ENCODE measurements at regions not wholly inside any gene's neighbourhood (a gene's known extent, or its start where the extent isn't known, plus 50 kb on each side); places are given as distances from the start of the nearest gene placed in this dataset.
"Not testable (repeated sequence)": the region's sequence is repeated elsewhere in the genome, so short reads cannot be mapped to it uniquely, and the experiment has no call there.

DNA sequence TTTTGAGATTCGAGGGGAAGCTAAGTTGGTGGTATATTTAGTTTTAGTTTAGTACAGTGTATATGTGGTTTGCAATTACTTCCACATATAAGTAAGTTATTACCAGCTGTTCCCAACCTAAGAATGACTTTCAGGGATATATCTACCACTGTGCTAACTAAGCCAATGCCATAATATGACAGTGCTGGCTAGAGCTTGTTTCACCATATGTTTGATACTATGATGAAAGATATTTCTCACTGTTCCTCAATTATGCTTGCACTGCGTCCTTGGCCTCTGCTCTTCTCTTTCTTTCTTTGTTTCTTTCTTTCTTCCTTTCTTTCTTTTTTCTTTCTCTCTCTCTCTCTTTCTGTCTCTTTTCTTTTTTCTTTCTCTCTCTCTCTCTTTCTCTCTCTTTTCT lies 113.8 kb upstream of the SKAP2 start:
- Histone ChIP-seq H3K9ac (ENCODE audit: insufficient read length, low read depth) (no peak overlapping the region), H3K4me3 (ENCODE audit: insufficient read length, low read depth) (no peak overlapping the region), H3K9me3 (ENCODE audit: insufficient read depth, low read length) (peaks cover 8% of the 10 kb centered on the region; the same call in 1 of the 2 replicates), H3K4me1 (ENCODE audit: insufficient read depth, insufficient read length) (no peaks in the 10 kb centered on the region), H3K27me3 (ENCODE audit: insufficient read depth, insufficient read length) (no peaks in the 10 kb centered on the region), H3K36me3 (ENCODE audit: insufficient read depth, insufficient read length, low read length) (no peaks in the 10 kb centered on the region)
- TF ChIP-seq YY1 (IDR thresholded peaks at IDR 0.05; ENCODE audit: insufficient read depth, insufficient read length) (no peak), SUZ12 (IDR thresholded peaks at IDR 0.05; ENCODE audit: extremely low read depth, insufficient read depth, insufficient read length) (no peak), ZNF274 (IDR thresholded peaks at IDR 0.05; ENCODE audit: low read depth, low read length) (no peak)
- DNase-seq (ENCODE audit: low read depth, low spot score): no peak

DNA sequence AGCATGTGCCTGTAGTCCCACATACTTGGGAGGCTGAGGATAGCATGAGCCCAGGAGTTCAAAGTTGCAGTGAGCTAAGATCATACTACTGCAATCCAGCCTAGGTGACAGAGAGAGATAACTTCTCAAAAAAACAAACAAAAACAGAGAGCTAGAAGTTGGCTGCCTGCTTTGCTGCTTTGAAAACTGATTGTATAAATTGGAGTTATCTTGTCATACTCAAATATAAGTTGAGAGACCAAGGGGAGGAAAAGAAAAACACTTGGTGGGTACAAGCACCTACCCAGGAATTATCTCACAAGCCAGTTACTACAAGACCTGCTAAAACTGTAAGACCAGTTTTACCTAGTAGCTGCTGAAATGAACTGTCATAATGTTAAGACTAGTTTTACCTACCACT lies 112.5 kb upstream of the SKAP2 start:
- H3K4me1 ChIP-seq (ENCODE audit: insufficient read depth, insufficient read length): no peaks in the 10 kb centered on the region
- no peaks in the 10 kb centered on the region for H3K27me3 ChIP-seq (ENCODE audit: insufficient read depth, insufficient read length)
- H3K36me3 ChIP-seq (ENCODE audit: insufficient read depth, insufficient read length, low read length): no peaks in the 10 kb centered on the region
- H3K9ac ChIP-seq (ENCODE audit: insufficient read length, low read depth): no peak overlapping the region
- H3K4me3 ChIP-seq (ENCODE audit: insufficient read length, low read depth): no peak overlapping the region
- TF ChIP-seq YY1 (IDR thresholded peaks at IDR 0.05; ENCODE audit: insufficient read depth, insufficient read length) (no peak), ZNF274 (IDR thresholded peaks at IDR 0.05; ENCODE audit: low read depth, low read length) (no peak), SUZ12 (IDR thresholded peaks at IDR 0.05; ENCODE audit: extremely low read depth, insufficient read depth, insufficient read length) (no peak)
- peaks cover 21% of the 10 kb centered on the region for H3K9me3 ChIP-seq (ENCODE audit: insufficient read depth, low read length)
- no peak for DNase-seq (ENCODE audit: low read depth, low spot score)

DNA sequence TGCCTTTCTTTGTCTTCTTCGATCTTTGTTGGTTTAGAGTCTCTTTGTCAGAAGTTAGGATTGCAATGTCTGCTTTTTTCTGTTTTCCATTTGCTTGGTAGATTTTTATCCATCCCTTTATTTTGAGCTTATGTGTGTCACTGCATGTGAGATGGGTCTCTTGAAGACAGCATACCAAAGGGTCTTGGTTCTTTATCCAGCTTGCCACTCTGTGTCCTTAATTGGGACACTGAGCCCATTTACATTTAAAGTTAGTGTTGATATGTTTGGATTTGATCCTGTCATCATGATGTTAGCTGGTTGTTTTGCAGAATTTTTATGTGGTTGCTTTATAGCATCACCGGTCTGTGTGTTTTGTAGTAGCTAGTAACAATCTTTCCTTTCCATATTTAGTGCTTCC lies 107.5 kb upstream of the SKAP2 start:
- H3K36me3 ChIP-seq (ENCODE audit: insufficient read depth, insufficient read length, low read length); H3K4me3 ChIP-seq (ENCODE audit: insufficient read length, low read depth); H3K9ac ChIP-seq (ENCODE audit: insufficient read length, low read depth); H3K4me1 ChIP-seq (ENCODE audit: insufficient read depth, insufficient read length); H3K27me3 ChIP-seq (ENCODE audit: insufficient read depth, insufficient read length); DNase-seq (ENCODE audit: low read depth, low spot score): not testable (repeated sequence)
- peaks cover 25% of the 10 kb centered on the region for H3K9me3 ChIP-seq (ENCODE audit: insufficient read depth, low read length)

DNA sequence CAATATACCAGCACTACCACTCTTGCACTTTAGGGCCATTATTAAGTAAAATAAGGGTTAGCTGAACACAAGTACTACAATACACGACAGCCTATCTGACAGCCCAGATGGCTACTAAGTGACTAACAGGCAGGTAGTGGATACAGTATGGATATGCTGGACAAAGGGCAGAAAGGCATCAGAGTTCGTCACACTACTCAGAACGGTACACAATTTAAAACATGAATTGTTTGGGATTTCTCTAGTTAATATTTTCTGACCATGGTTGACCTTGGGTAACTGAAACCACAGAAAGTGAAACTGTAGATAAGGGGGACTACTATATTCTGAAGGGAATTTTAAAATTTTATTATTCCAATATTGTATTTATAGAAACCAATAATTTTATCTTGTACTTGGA lies 101.3 kb upstream of the SKAP2 start:
- no peak overlapping the region for H3K4me3 ChIP-seq (ENCODE audit: insufficient read length, low read depth)
- H3K27me3 ChIP-seq (ENCODE audit: insufficient read depth, insufficient read length): no peaks in the 10 kb centered on the region
- no peaks in the 10 kb centered on the region for H3K4me1 ChIP-seq (ENCODE audit: insufficient read depth, insufficient read length)
- H3K36me3 ChIP-seq (ENCODE audit: insufficient read depth, insufficient read length, low read length): no peaks in the 10 kb centered on the region
- H3K9ac ChIP-seq (ENCODE audit: insufficient read length, low read depth): no peak overlapping the region
- no peaks in the 10 kb centered on the region for H3K9me3 ChIP-seq (ENCODE audit: insufficient read depth, low read length)
- TF ChIP-seq SUZ12 (IDR thresholded peaks at IDR 0.05; ENCODE audit: extremely low read depth, insufficient read depth, insufficient read length) (no peak), YY1 (IDR thresholded peaks at IDR 0.05; ENCODE audit: insufficient read depth, insufficient read length) (no peak), ZNF274 (IDR thresholded peaks at IDR 0.05; ENCODE audit: low read depth, low read length) (no peak)
- DNase-seq (ENCODE audit: low read depth, low spot score): no peak

- Histone ChIP-seq H3K4me1 (ENCODE audit: insufficient read depth, insufficient read length) (no peaks in the 10 kb centered on the region), H3K4me3 (ENCODE audit: insufficient read length, low read depth) (no peak overlapping the region), H3K36me3 (ENCODE audit: insufficient read depth, insufficient read length, low read length) (no peaks in the 10 kb centered on the region), H3K9ac (ENCODE audit: insufficient read length, low read depth) (no peak overlapping the region), H3K27me3 (ENCODE audit: insufficient read depth, insufficient read length) (no peaks in the 10 kb centered on the region), H3K9me3 (ENCODE audit: insufficient read depth, low read length) (no peaks in the 10 kb centered on the region)
- no peak for TF ChIP-seq ZNF274 (IDR thresholded peaks at IDR 0.05; ENCODE audit: low read depth, low read length)
- no peak for TF ChIP-seq YY1 (IDR thresholded peaks at IDR 0.05; ENCODE audit: insufficient read depth, insufficient read length)
- no peak for TF ChIP-seq SUZ12 (IDR thresholded peaks at IDR 0.05; ENCODE audit: extremely low read depth, insufficient read depth, insufficient read length)
- no peak for DNase-seq (ENCODE audit: low read depth, low spot score)
Measured at GRCh38 chr7:26964156-26964808, 99.9 kb upstream of the SKAP2 start.

DNA sequence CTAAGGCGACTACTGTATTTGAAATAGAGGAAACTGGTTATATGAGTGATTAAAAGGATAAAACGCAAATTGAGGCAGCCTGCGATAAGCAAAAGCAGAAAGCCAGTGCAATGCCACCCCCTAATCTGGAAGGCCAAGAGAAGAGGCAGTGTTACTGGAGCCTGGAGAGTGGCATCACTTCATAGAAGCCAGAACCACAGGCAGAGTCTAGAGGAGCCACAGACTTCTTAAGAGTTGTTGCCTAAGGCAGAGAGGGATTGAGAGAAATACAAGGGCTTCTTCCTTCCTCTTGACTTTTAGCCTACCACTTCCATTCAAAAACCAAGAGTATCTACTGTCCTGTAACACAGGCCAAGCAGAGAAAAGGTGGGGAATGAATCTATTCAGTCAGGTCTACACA lies 94.9 kb upstream of the SKAP2 start:
- no peak for DNase-seq (ENCODE audit: low read depth, low spot score)
- Histone ChIP-seq H3K27me3 (ENCODE audit: insufficient read depth, insufficient read length) (no peaks in the 10 kb centered on the region), H3K9me3 (ENCODE audit: insufficient read depth, low read length) (no peaks in the 10 kb centered on the region), H3K4me1 (ENCODE audit: insufficient read depth, insufficient read length) (no peaks in the 10 kb centered on the region), H3K9ac (ENCODE audit: insufficient read length, low read depth) (no peak overlapping the region), H3K4me3 (ENCODE audit: insufficient read length, low read depth) (no peak overlapping the region), H3K36me3 (ENCODE audit: insufficient read depth, insufficient read length, low read length) (no peaks in the 10 kb centered on the region)
- TF ChIP-seq YY1 (IDR thresholded peaks at IDR 0.05; ENCODE audit: insufficient read depth, insufficient read length) (no peak), SUZ12 (IDR thresholded peaks at IDR 0.05; ENCODE audit: extremely low read depth, insufficient read depth, insufficient read length) (no peak), ZNF274 (IDR thresholded peaks at IDR 0.05; ENCODE audit: low read depth, low read length) (no peak)

DNA sequence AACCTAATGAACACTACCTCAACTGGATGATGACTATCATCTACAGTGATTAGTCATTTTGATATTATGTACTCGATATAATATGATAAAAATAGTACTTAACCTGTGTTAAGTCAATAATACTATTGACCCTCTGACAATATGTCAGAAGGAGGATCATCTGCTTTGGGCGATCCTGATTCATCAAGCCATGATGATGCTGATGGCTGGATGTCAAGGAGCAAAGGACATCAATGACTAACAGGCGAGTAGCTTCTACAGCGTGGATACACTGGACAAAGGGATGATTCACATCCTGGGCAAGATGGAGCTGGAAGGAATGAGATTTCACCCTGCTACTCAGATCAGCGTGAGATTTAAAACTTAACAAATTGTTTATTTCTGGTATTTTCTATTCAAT lies 94.4 kb upstream of the SKAP2 start:
- H3K9ac ChIP-seq (ENCODE audit: insufficient read length, low read depth): no peak overlapping the region
- no peak for DNase-seq (ENCODE audit: low read depth, low spot score)

More for the DNA sequence above, 94.4 kb upstream of the SKAP2 start:
- no peaks in the 10 kb centered on the region for H3K36me3 ChIP-seq (ENCODE audit: insufficient read depth, insufficient read length, low read length)
- H3K4me1 ChIP-seq (ENCODE audit: insufficient read depth, insufficient read length): no peaks in the 10 kb centered on the region
- no peak for TF ChIP-seq ZNF274 (IDR thresholded peaks at IDR 0.05; ENCODE audit: low read depth, low read length)
- TF ChIP-seq SUZ12 (IDR thresholded peaks at IDR 0.05; ENCODE audit: extremely low read depth, insufficient read depth, insufficient read length): no peak
- no peak for TF ChIP-seq YY1 (IDR thresholded peaks at IDR 0.05; ENCODE audit: insufficient read depth, insufficient read length)
- no peak overlapping the region for H3K4me3 ChIP-seq (ENCODE audit: insufficient read length, low read depth)
- H3K27me3 ChIP-seq (ENCODE audit: insufficient read depth, insufficient read length): no peaks in the 10 kb centered on the region
- H3K9me3 ChIP-seq (ENCODE audit: insufficient read depth, low read length): no peaks in the 10 kb centered on the region
